GM12878 (cell line): ENCODE measurements at regions not wholly inside any gene's neighbourhood (a gene's known extent, or its start where the extent isn't known, plus 50 kb on each side); places are given as distances from the start of the nearest gene placed in this dataset.

Experiments used
- ATAC-seq: fragments of 200-7000 bp; cut with Tn5 transposase; 3 replicates; pipeline ENCODE4 v1.9.1; 2020; ENCODE audit warnings: mild to moderate bottlenecking, moderate library complexity
- BruUV-seq: library from RNA; stranded (reverse); fragments of 400-500 nt; replicated peaks from 2 replicates; lab custom pipeline; 2021; lab: Mats Ljungman, UMichigan
- CTCF ChIA-PET: fragments of 300-600 bp; sonication (Branson Sonifier 250); formaldehyde crosslinking; extraction: SDS; loops from one replicate; lab custom pipeline; 2021; ENCODE audit warnings: inconsistent platforms; lab: Yijun Ruan, JAX
- POLR2A ChIA-PET: fragments of 350-600 bp; formaldehyde crosslinking; extraction: SDS; loops from one replicate; lab custom pipeline; 2021; ENCODE audit warnings: inconsistent platforms; lab: Charles Lee
- RAD21 ChIA-PET: fragments of 300-600 bp; sonication (Branson Sonifier 250); formaldehyde crosslinking; loops from one replicate; lab custom pipeline; 2023; ENCODE audit warnings: antibody characterized with exemption; ENCODE audit not compliant: unreplicated experiment; lab: Charles Lee
- SMC1A ChIA-PET: fragments of 300-600 bp; sonication (Branson Sonifier 250); formaldehyde crosslinking; loops from one replicate; lab custom pipeline; 2023; ENCODE audit not compliant: unreplicated experiment, uncharacterized antibody; lab: Charles Lee
- DNase-seq: peaks from one replicate; pipeline ENCODE4 v3.0.0-alpha.2; 2011; ENCODE audit warnings: low read depth, low spot score
- FAIRE-seq: peaks from 3 replicates; lab custom pipeline; 2011; peaks lifted over from hg19 to GRCh38; lab: Jason Lieb, UNC
- H2AFZ ChIP-seq: 2 replicates; pipeline ENCODE4 v1.6.0; 2011; ENCODE audit warnings: low read depth, low read length, control low read depth; ENCODE audit not compliant: control insufficient read depth
- H3K27ac ChIP-seq: 2 replicates; pipeline ENCODE4 v1.5.1; 2011; ENCODE audit warnings: control low read depth; ENCODE audit not compliant: control insufficient read depth, insufficient read depth
- H3K27me3 ChIP-seq, 2 experiments: replicated peaks in 1 of 2; 2 replicates each; pipeline versions ENCODE4 v1.6.0 to v1.6.1; 2011; ENCODE audit warnings: low read length in 1 of 2; ENCODE audit not compliant: control insufficient read depth in 2 of 2, insufficient read depth in 2 of 2
- H3K36me3 ChIP-seq, 2 experiments: 2 replicates each; pipeline ENCODE4 v1.5.1; 2011; ENCODE audit warnings: low read length in 1 of 2; ENCODE audit not compliant: control insufficient read depth in 2 of 2, insufficient read depth in 2 of 2
- H3K4me1 ChIP-seq: 2 replicates; pipeline ENCODE4 v1.6.1; 2011; ENCODE audit warnings: mild to moderate bottlenecking, low read length, moderate library complexity, mixed read lengths; ENCODE audit not compliant: control insufficient read depth, insufficient read depth
- H3K4me2 ChIP-seq: 2 replicates; pipeline ENCODE4 v1.6.0; 2011; ENCODE audit warnings: control low read depth; ENCODE audit not compliant: control insufficient read depth, insufficient read depth
- H3K4me3 ChIP-seq: fragments of 200-600 bp; sonication (generic); 2 replicates; pipeline ENCODE4 v1.5.1; 2016
- H3K79me2 ChIP-seq: 2 replicates; pipeline ENCODE4 v1.6.0; 2011; ENCODE audit warnings: low read length; ENCODE audit not compliant: control insufficient read depth, insufficient read depth
- H3K9ac ChIP-seq: 2 replicates; pipeline ENCODE4 v1.8.0; 2011; ENCODE audit warnings: low read length, control low read depth, mixed read lengths; ENCODE audit not compliant: control insufficient read depth, insufficient read depth
- H3K9me3 ChIP-seq: replicated peaks from 3 replicates; pipeline ENCODE4 v1.5.1; 2011; ENCODE audit warnings: mild to moderate bottlenecking, low read length; ENCODE audit not compliant: control insufficient read depth, insufficient read depth
- H4K20me1 ChIP-seq: 2 replicates; pipeline ENCODE4 v1.6.0; 2011; ENCODE audit not compliant: control insufficient read depth, insufficient read depth
- BHLHE40 ChIP-seq, 2 experiments: fragments of 450-650 bp in 1 of 2; IDR thresholded peaks; 2 replicates each; pipeline ENCODE4 v1.6.1; 2011 to 2017; ENCODE audit warnings: low read depth in 2 of 2, borderline replicate concordance in 1 of 2, improper control_type of control experiment in 1 of 2, low read length in 1 of 2, mild to moderate bottlenecking in 1 of 2
- BRCA1 ChIP-seq: IDR thresholded peaks from 2 replicates; pipeline ENCODE4 v1.6.1; 2011; ENCODE audit warnings: low read depth, low read length, improper control_type of control experiment
- CBX3 ChIP-seq: fragments of 200-600 bp; sonication (generic); IDR thresholded peaks from 2 replicates; pipeline ENCODE4 v1.6.1; 2016; ENCODE audit warnings: low read depth, borderline replicate concordance
- HDAC6 ChIP-seq: fragments of 200-600 bp; sonication (generic); IDR thresholded peaks from one replicate; pipeline ENCODE4 v1.8.0; 2017; ENCODE audit warnings: antibody characterized with exemption; ENCODE audit not compliant: unreplicated experiment
- PAX5 ChIP-seq: IDR thresholded peaks from 2 replicates; pipeline ENCODE4 v1.6.1; 2011; ENCODE audit warnings: low read depth, low read length, borderline replicate concordance
- RAD51 ChIP-seq: fragments of 450-650 bp; IDR thresholded peaks from 2 replicates; pipeline ENCODE4 v1.6.1; 2016; ENCODE audit warnings: moderate library complexity, mild to moderate bottlenecking, inconsistent platforms
- SMAD5 ChIP-seq: IDR thresholded peaks from 2 replicates; pipeline ENCODE4 v1.6.1; 2016; ENCODE audit warnings: antibody characterized with exemption, low read depth
- WGBS: methylation state at CpG from one replicate; pipeline ENCODE4 v1.1.6; 2016; ENCODE audit warnings: low lambda C conversion rate; ENCODE audit not compliant: insufficient replicate concordance, insufficient coverage; ENCODE audit errors: missing lambda C conversion rate; 5-methylcytosine and 5-hydroxymethylcytosine counted together
- in situ Hi-C: fragments of 300-500 bp; cut with MboI; formaldehyde crosslinking; loops from 9 replicates; pipeline ENCODE4 v1.14.3; 2018; ENCODE audit warnings: mixed read lengths
- intact Hi-C: fragments of 100-400 bp; cut with micrococcal nuclease; formaldehyde crosslinking; loops from one replicate; pipeline ENCODE4 v1.14.2; 2022; ENCODE audit not compliant: unreplicated experiment

DNA sequence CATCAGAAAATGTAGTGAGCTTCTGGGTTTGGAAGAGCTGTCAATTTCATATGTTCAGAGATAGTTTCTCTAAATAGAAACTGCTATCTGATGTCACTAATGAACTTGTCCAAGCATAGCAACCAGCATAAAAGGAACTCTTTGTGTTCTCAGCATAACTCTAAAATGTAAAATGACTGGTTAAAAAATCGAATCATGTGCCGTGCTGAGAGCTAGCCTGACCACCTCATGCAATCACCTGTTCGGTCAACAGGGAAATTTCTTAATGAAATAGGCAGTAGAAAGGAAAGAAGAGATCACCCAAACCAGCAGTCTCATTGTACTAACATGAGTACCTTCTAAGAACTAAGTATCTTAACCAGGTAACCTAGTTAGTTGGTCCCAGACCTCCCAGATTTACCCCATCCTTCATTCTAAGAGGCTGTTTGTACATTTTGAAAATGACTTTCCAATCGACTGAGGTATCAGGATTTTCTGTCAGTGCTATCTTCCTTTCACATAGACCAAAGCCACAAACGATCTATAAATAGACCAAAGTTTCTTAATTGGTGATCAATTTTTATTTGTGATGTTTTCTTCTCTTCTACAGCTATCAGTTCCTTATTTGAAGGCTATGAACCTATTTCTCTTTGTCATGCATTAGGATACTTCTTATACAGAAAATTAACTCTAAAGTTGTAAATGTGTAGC is 147.3 kb downstream of the TLR5 start:
- Histone ChIP-seq H3K36me3 (no peaks in the 10 kb centered on the region), H3K4me3 (no peak overlapping the region), H3K79me2 (no peaks in the 10 kb centered on the region), H4K20me1 (no peaks in the 10 kb centered on the region), H3K4me1 (no peaks in the 10 kb centered on the region), H3K27ac (no peak overlapping the region), H3K4me2 (no peak overlapping the region), H3K9ac (no peak overlapping the region), H2AFZ (no peak overlapping the region), H3K9me3 (no peaks in the 10 kb centered on the region), H3K27me3 (no peaks in the 10 kb centered on the region)
- WGBS = 11% methylated on average over 5 of the region's 5 CpGs
- no TSS peak for BruUV-seq
- intact Hi-C loops (no loop called here), in situ Hi-C loops (no loop called here)
- no peak for DNase-seq
- peak; percentile 80 for TF ChIP-seq RAD51
- no peak for TF ChIP-seq HDAC6
- ChIA-PET SMC1A (no interaction called here), CTCF (interaction anchor here (1.3 kb wide), 1 partner anchor 14 kb away, joined by 3 read pairs; no protein-coding TSS in a partner anchor), POLR2A (no interaction called here), RAD21 (no interaction called here)
- no peak for FAIRE-seq
- ATAC-seq = peak; percentile 59

DNA sequence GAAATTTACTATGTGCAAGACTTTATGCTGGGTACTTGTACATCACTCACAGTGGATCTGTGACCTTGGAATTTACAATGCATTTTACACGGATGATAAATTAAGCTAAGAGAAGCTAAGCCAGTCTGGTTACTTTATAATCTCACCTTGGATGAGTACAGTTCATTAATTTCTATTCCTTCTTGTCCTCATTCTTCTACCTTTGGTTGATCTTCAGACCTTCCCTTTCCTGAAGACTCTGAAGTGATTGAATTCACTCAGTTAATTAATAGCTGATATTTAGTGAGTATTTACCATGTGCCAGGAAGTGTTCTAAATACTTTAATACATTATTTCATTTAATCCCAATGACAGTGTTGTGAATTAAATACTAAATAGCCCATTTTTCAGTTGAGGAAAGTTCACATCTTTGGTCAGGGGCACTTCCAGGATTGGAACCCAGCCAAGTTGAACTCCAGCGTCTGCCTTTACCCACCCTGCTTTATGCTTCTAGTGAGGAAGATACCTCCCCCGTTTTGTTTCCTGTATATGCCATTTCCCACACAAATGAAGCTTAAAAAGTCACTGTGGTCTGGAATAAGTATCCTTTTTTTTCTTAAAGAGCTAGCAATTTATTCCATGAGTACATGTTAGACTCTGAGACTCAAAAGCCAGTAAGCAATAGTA is 146.6 kb downstream of the TLR5 start:
- BruUV-seq = no TSS peak
- Histone ChIP-seq H3K27ac (no peak overlapping the region), H3K4me2 (no peak overlapping the region), H3K4me3 (no peak overlapping the region), H3K9ac (no peak overlapping the region), H3K4me1 (no peaks in the 10 kb centered on the region), H3K79me2 (no peaks in the 10 kb centered on the region), H4K20me1 (no peaks in the 10 kb centered on the region), H2AFZ (no peak overlapping the region), H3K36me3 (no peaks in the 10 kb centered on the region), H3K9me3 (no peaks in the 10 kb centered on the region), H3K27me3 (no peaks in the 10 kb centered on the region)
- DNase-seq (no peak), ATAC-seq (no peak), FAIRE-seq (no peak)
- RAD21 ChIA-PET = no interaction called here
- POLR2A ChIA-PET = no interaction called here
- intact Hi-C loops = no loop called here
- SMC1A ChIA-PET = no interaction called here
- in situ Hi-C loops = no loop called here
- TF ChIP-seq PAX5 (no peak), BHLHE40 (IDR thresholded peaks at IDR 0.05; ENCODE audit: borderline replicate concordance in 1 of 2, low read depth in 2 of 2, low read length in 1 of 2) (no peak), BRCA1 (no peak), SMAD5 (no peak), CBX3 (no peak)
- 44% methylated on average over 3 of the region's 3 CpGs for WGBS
- CTCF ChIA-PET = interaction anchor here (1.3 kb wide), 1 partner anchor 15 kb away, joined by 3 read pairs; no protein-coding TSS in a partner anchor
